Right cardiac atrium (tissue), 5 donors: ENCODE measurements at regions not wholly inside any gene's neighbourhood (a gene's known extent, or its start where the extent isn't known, plus 50 kb on each side); places are given as distances from the start of the nearest gene placed in this dataset.

ENCODE experiments used
- ATAC-seq, 2 donors: fragments of 200-7000 bp; cut with Tn5 transposase; one replicate each; pipeline versions ENCODE4 v1.8.0 to v1.9.1; 2020; ENCODE audit warnings: moderate library complexity in 2 of 2, mild to moderate bottlenecking in 1 of 2
- DNase-seq, 3 donors: peaks; one replicate each; pipeline ENCODE4 v3.0.0-alpha.2; 2020
- H3K27ac ChIP-seq: one replicate; pipeline ENCODE4 v1.5.1; 2013; ENCODE audit warnings: mild to moderate bottlenecking, low read length, control low read depth, moderate library complexity
- H3K27me3 ChIP-seq: one replicate; pipeline ENCODE4 v1.6.1; 2013; ENCODE audit not compliant: control insufficient read depth, insufficient read depth
- H3K4me1 ChIP-seq: one replicate; pipeline ENCODE4 v1.6.1; 2013; ENCODE audit warnings: low read length; ENCODE audit not compliant: control insufficient read depth, insufficient read depth
- H3K4me3 ChIP-seq: one replicate; pipeline ENCODE4 v1.5.1; 2013; ENCODE audit warnings: low read length, control low read depth
- H3K9me3 ChIP-seq: one replicate; pipeline ENCODE4 v1.6.1; 2013; ENCODE audit warnings: low read length; ENCODE audit not compliant: control insufficient read depth
- WGBS: extraction: QIAGEN DNeasy Blood & Tissue Kit; methylation state at CpG from one replicate; pipeline ENCODE4 v1.1.7; 2013; 5-methylcytosine and 5-hydroxymethylcytosine counted together
- intact Hi-C, 4 donors: fragments of 100-400 bp; cut with DNase I; formaldehyde crosslinking; loops; one replicate each; pipeline versions ENCODE4 v1.11.0 to v1.14.0; 2022 to 2023
- donor health status: healthy with polysubstance abuse.
- donor health status: DM: no; HTN: yes; CAD: no.
- donor health status: DM: no; HTN: no; CAD: no.
- donor health status: DM: no; HTN: yes; CAD: no; lungs with severe emphysema.
- donor health status: DM: yes; HTN: yes; CAD: no.

DNA sequence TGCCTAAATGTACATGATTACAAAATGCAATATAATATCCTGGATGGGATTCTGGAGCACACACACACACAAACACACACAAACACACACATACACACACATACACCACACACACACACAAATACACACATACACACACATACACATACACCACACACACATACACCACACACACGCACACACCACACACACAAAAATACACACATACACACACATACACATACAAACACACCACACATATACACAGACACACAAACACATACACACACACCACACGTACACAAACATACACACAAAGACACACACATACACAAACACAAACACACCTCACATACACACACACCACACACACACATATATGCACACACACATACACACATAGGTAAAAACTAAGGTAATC is 134.6 kb upstream of the SYNDIG1 start:
- no peak for ATAC-seq
- Histone ChIP-seq H3K27me3 (no peaks in the 10 kb centered on the region), H3K4me3 (no peak overlapping the region), H3K27ac (no peak overlapping the region), H3K4me1 (no peaks in the 10 kb centered on the region), H3K9me3 (no peaks in the 10 kb centered on the region)
- WGBS: 93% methylated on average over 2 of the region's 2 CpGs
- intact Hi-C loops: no loop called here
- DNase-seq: no peak

DNA sequence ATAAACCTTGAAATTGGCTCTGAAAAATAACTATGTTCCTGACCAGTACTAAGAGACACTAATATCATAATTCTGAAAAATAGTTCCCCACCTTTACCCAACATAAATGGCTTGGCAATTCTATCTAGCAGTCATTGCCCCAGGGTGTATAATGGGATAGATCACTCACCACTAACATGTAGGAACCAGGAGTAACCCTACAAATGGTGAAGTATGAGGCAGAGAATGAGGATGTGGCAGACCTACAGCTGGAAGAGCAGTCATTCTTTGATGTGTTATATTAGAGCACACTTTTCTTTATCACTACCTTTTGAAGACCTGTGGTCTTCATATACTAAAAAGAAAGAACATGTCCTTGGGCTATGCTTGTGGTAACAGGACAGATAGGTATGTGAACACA is 136.5 kb upstream of the SYNDIG1 start:
- no peak overlapping the region for H3K4me3 ChIP-seq
- no peaks in the 10 kb centered on the region for H3K9me3 ChIP-seq
- ATAC-seq (no peak), DNase-seq (no peak)
- H3K4me1 ChIP-seq: no peaks in the 10 kb centered on the region
- no peaks in the 10 kb centered on the region for H3K27me3 ChIP-seq
- intact Hi-C loops: no loop called here
- H3K27ac ChIP-seq: no peak overlapping the region

DNA sequence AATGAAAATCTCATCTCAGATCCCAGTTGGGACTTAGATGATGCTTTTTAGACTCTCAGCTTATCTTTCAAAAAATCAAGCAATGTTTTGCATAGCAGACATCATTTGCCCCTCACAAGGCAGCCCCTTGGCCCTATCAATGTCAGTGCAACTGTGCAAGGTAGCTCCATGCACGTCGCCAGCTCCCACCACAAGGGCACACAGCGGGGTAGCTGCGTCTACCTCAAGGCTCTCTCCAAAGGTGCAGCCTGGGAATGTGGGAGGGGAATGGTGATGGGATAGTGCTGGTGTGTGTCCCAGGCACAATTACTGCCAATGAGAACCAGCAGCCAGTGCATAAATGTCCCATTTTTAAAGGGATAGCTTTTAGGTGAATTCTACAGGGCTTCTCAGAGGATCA is 137.5 kb upstream of the SYNDIG1 start:
- DNase-seq (no peak), ATAC-seq (no peak)
- intact Hi-C loops: no loop called here
- WGBS: 90% methylated on average over 4 of the region's 4 CpGs
- Histone ChIP-seq H3K4me1 (no peaks in the 10 kb centered on the region), H3K27ac (no peak overlapping the region), H3K9me3 (no peaks in the 10 kb centered on the region), H3K27me3 (no peaks in the 10 kb centered on the region), H3K4me3 (no peak overlapping the region)

DNA sequence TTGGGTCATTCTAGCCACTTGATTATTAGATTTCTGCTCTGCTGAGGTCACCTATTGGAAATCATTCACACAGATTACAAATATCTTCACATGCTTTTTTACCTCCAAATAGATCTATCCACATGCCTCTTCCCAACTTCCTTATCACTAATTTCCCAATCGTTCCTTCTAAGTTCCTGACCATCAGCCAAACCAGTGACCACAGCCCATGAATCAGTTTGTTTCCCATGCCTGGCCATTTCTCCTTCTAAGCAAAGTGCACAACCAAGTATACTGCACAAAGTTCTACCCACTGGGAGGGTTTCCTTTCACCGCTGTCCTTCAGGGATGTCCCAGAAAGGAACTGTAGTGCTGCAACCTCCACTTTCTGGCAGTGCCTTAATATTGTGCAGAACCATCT is 140.5 kb upstream of the SYNDIG1 start:
- no peak overlapping the region for H3K4me3 ChIP-seq
- H3K27me3 ChIP-seq: no peaks in the 10 kb centered on the region
- no peak for DNase-seq
- no peak for ATAC-seq
- no peak overlapping the region for H3K27ac ChIP-seq
- H3K4me1 ChIP-seq: no peaks in the 10 kb centered on the region
- no peaks in the 10 kb centered on the region for H3K9me3 ChIP-seq
- intact Hi-C loops: no loop called here
- 67% methylated on average over 2 of the region's 2 CpGs for WGBS

DNA sequence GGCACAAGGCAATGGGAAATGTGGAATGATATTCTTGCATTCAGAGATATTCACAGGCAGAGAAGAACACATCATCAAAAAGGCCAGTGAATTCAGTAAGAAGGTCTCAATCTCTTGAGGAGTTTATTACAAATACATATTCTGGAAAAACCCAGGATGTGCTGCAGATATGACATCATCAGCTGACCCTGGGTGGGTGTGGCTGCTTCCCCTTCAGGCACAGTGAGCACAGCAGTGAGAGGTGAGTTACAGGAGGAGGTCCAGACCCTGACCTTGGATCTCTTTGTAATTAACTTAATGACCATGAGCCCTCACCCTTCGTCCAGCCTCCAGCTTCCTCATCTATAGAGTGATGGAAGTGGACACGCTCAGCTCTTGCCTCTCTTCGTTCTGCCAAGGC is 147.5 kb upstream of the SYNDIG1 start:
- ATAC-seq (no peak), DNase-seq (no peak)
- intact Hi-C loops: no loop called here
- Histone ChIP-seq H3K9me3 (no peaks in the 10 kb centered on the region), H3K4me3 (no peak overlapping the region), H3K4me1 (no peaks in the 10 kb centered on the region), H3K27me3 (no peaks in the 10 kb centered on the region), H3K27ac (no peak overlapping the region)
- WGBS: 84% methylated on average over 3 of the region's 3 CpGs

DNA sequence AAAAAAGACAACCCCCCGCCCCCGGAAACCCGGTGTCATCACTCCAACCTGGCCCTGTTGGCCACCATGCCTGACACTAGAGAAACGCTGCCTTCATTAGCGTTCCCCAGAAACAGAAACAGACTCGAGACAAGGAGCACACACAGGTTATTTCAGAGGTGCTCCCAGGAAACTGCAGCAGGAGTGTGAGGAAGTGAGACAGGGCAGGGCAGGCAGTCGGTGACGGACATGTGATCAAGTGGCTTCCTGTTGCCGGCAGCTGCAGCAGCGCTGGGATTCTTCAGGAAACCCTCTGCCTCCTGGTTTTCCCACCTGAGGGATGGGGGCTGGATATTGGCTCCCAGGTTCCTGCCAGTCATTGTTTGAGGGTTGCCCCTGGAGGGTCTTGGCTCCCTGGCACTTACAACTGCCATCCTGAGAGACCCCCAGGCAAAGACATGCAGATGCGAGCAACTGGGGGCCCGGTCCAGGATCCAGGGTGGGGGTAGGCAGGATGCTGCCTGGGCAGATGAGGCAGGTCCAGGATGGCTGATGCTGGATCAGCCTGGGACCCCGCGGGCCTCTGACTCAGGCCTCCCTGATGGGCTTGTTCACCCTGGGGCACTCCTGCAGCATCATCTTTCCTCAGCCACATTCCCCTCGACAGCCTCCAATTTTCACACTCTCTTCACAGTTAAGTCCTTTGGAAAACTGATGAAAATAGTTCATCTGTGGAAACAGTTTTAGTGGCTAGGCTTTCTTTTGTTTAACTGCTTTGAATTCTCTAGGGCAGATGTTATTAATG is 150.7 kb upstream of the SYNDIG1 start:
- no peaks in the 10 kb centered on the region for H3K27me3 ChIP-seq
- no peaks in the 10 kb centered on the region for H3K4me1 ChIP-seq
- H3K9me3 ChIP-seq: no peaks in the 10 kb centered on the region
- intact Hi-C loops: no loop called here
- H3K27ac ChIP-seq: no peak overlapping the region
- no peak for DNase-seq
- WGBS: 61% methylated on average over 15 of the region's 15 CpGs
- H3K4me3 ChIP-seq: no peak overlapping the region
- ATAC-seq: peak in 1 of 2 donors; percentile 22

DNA sequence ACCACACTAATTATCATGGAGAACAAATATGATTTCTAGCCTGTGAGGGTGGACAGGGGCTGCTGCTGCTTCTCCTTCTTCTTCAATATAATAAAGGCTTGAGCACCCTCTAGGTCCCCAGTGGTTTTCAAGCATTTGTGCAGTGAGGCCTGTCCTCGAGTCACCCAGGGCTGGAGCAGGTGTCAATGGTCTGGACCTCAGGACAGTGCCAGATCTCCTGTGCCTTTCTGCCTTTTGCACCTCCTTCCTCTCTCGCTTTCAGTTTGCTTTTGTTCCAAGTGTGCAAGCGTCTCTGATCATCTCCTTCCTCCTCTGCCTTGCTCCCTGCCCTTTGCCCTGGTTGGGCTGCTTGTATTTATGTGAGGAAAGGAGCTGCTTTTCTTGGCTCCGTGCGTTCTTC is 152.2 kb upstream of the SYNDIG1 start:
- Histone ChIP-seq H3K4me3 (no peak overlapping the region), H3K27ac (no peak overlapping the region), H3K27me3 (no peaks in the 10 kb centered on the region), H3K4me1 (no peaks in the 10 kb centered on the region), H3K9me3 (no peaks in the 10 kb centered on the region)
- no peak for DNase-seq
- WGBS: 63% methylated on average over 5 of the region's 5 CpGs
- no peak for ATAC-seq
- intact Hi-C loops: no loop called here

DNA sequence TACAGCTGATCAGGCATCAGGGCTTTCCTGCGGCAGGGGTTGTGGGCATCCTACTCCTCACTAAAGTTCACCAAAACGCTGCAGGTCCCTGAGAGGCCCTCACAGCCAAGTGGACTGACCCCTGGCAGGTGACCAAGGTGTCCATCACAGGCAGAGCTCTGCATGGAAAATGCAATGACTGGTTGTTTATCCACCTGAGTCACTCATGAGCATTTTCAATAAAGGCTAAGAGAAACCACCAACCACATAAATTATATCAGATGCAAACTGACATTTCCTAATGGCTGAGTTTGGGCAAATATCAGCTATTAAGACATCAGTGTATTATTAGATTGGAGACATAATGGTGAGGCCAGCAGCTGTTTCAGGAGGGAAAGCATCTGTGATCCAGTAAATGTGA is 152.7 kb upstream of the SYNDIG1 start:
- Histone ChIP-seq H3K4me3 (no peak overlapping the region), H3K4me1 (no peaks in the 10 kb centered on the region), H3K27me3 (no peaks in the 10 kb centered on the region), H3K27ac (no peak overlapping the region), H3K9me3 (no peaks in the 10 kb centered on the region)
- DNase-seq: no peak
- 61% methylated on average over 2 of the region's 2 CpGs for WGBS
- ATAC-seq: no peak
- intact Hi-C loops: no loop called here

DNA sequence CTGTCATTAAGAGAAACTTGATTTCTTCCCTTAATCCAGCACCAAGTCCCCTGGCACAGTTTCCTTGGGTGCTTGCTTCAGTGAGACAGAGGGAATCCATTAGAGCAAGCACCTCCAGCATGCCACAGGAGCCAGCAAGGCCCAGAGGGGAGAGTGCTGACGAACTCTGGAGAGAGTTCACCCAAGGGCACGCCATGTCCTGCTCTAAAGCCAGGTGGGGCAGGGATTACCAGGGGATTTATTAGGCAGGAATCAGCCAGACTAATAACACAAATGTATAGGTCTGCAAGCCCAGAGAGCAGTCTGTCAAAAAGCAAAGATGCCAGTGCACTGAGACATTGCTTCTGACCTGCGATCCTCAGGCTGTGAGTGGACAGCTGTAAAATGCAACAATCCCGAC is 155.4 kb upstream of the SYNDIG1 start:
- Histone ChIP-seq H3K4me3 (no peak overlapping the region), H3K27me3 (no peaks in the 10 kb centered on the region), H3K4me1 (no peaks in the 10 kb centered on the region), H3K27ac (no peak overlapping the region), H3K9me3 (no peaks in the 10 kb centered on the region)
- intact Hi-C loops: no loop called here
- DNase-seq (no peak), ATAC-seq (no peak)
- WGBS: 83% methylated on average over 4 of the region's 4 CpGs

DNA sequence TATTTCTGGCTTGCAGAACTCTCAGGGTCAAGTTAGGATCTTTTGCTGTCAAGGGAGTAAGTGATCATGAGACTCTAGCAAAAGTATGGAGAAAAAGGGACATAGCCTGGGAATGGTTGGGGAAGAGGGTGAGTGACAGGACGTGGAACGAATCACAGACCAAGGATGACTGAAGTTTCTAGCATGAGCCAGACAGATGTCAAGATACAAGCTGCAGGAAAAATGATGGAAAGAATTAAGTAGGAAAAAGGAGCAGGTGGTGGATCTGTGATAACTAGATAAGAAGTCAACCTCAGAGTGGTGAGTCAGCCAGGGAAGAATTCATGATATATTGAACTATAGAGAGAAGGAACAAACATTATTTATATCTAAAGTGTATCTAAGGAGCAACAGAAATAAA is 159.8 kb upstream of the SYNDIG1 start:
- DNase-seq (no peak), ATAC-seq (no peak)
- Histone ChIP-seq H3K4me3 (no peak overlapping the region), H3K4me1 (no peaks in the 10 kb centered on the region), H3K27me3 (no peaks in the 10 kb centered on the region), H3K27ac (no peak overlapping the region), H3K9me3 (no peaks in the 10 kb centered on the region)
- WGBS: 67% methylated on average over 2 of the region's 2 CpGs
- intact Hi-C loops: loop anchor here in 1 of 4 donors (10.0 kb wide), 2 partner anchors 475 to 605 kb away; no protein-coding TSS in a partner anchor

DNA sequence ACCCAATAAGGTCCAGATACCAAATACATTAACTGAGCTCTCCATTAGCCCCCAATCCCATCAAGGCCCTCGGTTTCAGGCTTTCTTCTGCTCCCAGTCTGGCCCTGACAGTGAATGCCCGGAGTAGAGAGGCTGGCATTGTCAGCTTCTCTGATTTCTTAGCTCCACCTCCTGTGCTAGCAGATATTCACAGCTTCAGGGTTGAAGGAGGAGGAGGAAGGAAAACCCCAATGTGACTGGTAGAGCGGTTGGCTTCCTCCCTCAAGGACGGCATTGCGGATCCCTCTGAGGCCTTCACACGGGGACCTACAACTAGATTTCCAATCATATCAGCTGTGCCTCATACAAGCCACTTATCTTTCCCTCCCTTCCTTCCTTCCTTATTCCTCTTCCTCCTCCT is 164.1 kb upstream of the SYNDIG1 start:
- no peaks in the 10 kb centered on the region for H3K9me3 ChIP-seq
- intact Hi-C loops: loop anchor here in 1 of 4 donors (10.0 kb wide), 2 partner anchors 479 to 609 kb away; no protein-coding TSS in a partner anchor
- no peaks in the 10 kb centered on the region for H3K27me3 ChIP-seq
- WGBS: 66% methylated on average over 6 of the region's 6 CpGs
- no peak for DNase-seq
- no peak for ATAC-seq
- H3K4me3 ChIP-seq: no peak overlapping the region
- no peaks in the 10 kb centered on the region for H3K4me1 ChIP-seq
- no peak overlapping the region for H3K27ac ChIP-seq

DNA sequence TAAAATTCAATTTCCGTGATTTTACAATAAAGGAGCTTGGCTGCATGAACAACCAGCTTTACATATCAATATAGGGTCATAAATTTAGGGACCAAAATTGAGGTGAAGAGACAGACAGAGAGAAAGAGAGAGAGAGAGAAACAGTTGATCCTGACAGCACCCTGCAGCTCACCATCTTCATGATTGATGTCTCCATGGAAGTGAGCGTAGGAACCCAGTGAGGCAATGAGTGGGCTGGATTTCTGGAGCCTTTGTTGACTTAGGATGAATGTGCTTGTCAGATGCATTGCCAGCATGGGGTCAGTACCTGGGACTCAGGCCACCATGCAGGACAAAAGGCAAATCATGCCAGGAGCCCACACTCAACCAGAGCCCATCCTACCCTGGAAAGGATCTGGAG is 165.1 kb upstream of the SYNDIG1 start:
- no peak overlapping the region for H3K4me3 ChIP-seq
- ATAC-seq (no peak), DNase-seq (no peak)
- H3K9me3 ChIP-seq: no peaks in the 10 kb centered on the region
- H3K4me1 ChIP-seq: no peaks in the 10 kb centered on the region
- intact Hi-C loops: loop anchor here in 2 of 4 donors (5.0 to 10.0 kb wide), 3 partner anchors 478 to 611 kb away; no protein-coding TSS in a partner anchor
- 94% methylated on average over 2 of the region's 2 CpGs for WGBS
- H3K27me3 ChIP-seq: no peaks in the 10 kb centered on the region
- H3K27ac ChIP-seq: no peak overlapping the region
